CMK (cell line): ENCODE measurements at regions not wholly inside any gene's neighbourhood (a gene's known extent, or its start where the extent isn't known, plus 50 kb on each side); places are given as distances from the start of the nearest gene placed in this dataset.
"Not testable (repeated sequence)": the region's sequence is repeated elsewhere in the genome, so short reads cannot be mapped to it uniquely, and the experiment has no call there.

Experiments used
- DNase-seq: peaks from one replicate; pipeline ENCODE4 v3.0.0-alpha.2; 2010; ENCODE audit warnings: low read depth

GRCh38 chr2:56806924-56807323, 623.1 kb downstream of the CCDC85A start:
- no peak for DNase-seq

DNA sequence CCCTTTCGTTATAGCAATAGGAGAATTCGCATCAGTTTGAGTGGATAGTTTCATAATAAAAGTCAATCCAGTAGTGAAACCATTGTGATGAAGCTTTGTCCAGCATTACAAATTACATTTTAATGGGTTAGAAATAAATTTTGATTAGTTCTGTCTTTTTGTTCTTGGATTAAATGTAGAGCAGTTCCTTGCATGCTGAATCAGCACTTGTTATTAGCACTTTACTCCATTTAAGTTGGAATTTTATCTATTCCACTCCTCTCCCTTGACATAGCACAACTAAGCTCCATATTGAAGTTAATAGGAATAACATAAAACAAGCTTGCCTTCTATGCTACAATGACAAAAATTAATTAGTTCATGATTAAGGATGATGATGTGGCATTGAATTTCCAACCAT, 624.1 kb downstream of the CCDC85A start:
- no peak for DNase-seq

- no peak for DNase-seq
Observed at GRCh38 chr2:56811401-56811800, 627.6 kb downstream of the CCDC85A start.

DNA sequence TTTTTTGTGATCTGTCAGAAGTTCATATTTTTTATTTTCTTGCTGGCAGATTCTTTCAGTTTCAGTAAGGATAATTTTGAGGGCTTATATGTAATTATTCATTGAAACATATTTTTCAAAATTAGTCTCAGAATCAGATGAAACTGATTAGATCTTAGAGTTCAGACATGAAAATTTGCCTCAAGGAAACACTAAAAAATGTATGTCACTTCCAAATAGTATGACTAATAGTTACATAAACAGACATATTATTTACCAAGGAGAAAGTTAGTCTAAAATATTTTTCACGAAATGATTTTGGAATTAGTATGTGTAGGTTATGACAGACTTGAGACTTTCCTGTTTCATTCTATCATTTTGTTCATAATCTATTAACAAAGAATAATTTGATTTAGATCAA, 628.6 kb downstream of the CCDC85A start:
- no peak for DNase-seq

GRCh38 chr2:56813490-56813889, 629.7 kb downstream of the CCDC85A start:
- no peak for DNase-seq

DNA sequence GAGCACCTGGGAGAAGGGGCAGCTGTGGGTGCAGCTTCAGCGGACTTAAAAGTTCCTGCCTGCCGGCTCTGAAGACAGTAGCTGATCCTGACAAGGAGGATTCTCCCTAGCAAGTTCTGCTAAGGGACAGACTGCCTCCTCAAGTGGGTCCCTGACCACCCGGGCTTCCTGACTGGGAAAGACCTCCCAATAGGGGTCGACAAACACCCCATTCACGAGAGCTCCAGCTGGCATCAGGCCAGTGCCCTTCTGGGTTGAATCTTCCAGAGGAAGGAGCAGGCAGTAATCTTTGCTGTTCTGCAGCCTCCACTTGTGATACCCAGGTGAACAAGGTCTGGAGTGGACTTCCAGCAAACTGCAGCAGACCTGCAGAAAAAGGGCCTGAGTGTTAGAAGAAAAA, 632.9 kb downstream of the CCDC85A start:
- DNase-seq: no peak

- DNase-seq: no peak
Observed at GRCh38 chr2:56831780-56832179, 648.0 kb downstream of the CCDC85A start.

- no peak for DNase-seq
Observed at GRCh38 chr2:56834686-56835085, 650.9 kb downstream of the CCDC85A start.

- not testable (repeated sequence) for DNase-seq
Observed at GRCh38 chr2:56840009-56840408, 656.2 kb downstream of the CCDC85A start.

- no peak for DNase-seq
Observed at GRCh38 chr2:56860991-56861390, 677.2 kb downstream of the CCDC85A start.

- no peak for DNase-seq
Observed at GRCh38 chr2:56871644-56872043, 687.9 kb downstream of the CCDC85A start.

DNA sequence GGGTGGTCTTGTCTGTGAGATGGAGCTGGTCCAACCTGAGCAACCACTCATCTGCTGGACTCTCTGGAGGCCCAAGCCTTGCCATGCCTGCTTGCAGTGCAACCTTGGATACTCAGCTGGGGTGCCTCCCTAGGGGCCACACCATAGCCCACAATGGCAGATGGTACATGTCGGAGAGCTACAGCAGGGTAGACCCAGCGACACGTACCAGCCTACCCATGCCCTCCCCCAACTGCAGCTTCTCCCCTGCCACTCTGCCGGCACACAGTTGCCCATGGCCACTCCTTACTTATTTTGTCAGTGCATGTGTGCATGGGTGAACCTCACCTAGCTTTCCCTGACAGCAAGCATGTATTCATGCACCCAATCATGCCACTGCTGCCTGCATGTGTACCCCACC, 690.9 kb downstream of the CCDC85A start:
- no peak for DNase-seq

GRCh38 chr2:56889738-56890137, 705.9 kb downstream of the CCDC85A start:
- no peak for DNase-seq

DNA sequence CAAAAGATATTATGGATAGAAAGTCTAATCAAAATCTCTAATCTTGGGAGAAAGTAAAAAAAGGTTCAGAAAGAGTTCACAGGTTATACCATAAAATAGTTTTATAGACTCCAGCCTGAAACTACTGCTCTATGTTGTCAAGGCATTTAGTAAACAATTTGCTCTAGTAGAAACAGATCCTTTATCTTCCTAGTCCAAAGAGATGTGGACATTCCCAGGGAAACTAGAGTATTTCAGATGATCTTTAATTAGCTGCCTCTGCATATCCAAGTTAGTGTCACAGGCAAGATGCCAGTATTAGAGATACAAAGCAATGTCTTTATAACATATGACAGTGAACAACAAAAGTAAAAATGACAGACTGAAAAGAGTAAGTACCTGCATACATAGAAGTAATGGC, 708.6 kb downstream of the CCDC85A start:
- DNase-seq: no peak

DNA sequence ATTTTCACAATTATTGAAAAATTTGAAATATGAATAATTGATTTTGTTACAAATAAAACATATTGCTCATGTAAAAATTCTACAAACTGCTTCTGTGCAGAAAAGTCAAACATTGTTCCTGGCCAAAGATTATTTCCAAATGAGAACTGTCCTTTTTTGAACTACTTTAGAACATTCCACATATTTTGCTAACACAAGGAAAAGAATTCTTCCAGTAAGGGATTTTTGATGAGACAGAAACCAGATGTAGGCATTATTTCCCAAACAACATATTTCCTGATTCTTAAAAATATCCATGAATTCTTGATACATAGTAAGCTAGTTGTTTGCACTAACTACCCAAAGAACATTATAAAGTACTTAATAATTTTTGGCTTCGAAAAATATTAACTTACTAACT, 715.2 kb downstream of the CCDC85A start:
- DNase-seq: no peak

DNA sequence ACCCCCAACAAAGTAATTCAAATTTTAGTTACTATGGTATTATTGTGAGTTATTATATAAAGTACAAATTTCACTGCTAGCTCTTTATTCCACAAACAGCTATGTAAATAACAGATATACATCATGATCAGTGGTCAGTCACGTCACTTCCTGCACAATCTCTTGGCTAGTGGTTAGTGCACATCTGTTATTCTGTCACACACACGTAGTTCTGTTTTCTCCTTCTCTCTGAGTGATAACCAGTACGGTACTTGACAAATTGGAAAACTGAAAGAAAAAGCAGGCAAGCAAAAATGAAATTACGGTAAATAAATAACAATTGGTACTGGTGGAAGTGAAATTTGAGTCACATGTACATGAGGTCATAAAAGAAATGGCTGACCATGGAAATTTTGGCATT, 728.7 kb downstream of the CCDC85A start:
- no peak for DNase-seq

GRCh38 chr2:56918790-56919189, 735.0 kb downstream of the CCDC85A start:
- no peak for DNase-seq

DNA sequence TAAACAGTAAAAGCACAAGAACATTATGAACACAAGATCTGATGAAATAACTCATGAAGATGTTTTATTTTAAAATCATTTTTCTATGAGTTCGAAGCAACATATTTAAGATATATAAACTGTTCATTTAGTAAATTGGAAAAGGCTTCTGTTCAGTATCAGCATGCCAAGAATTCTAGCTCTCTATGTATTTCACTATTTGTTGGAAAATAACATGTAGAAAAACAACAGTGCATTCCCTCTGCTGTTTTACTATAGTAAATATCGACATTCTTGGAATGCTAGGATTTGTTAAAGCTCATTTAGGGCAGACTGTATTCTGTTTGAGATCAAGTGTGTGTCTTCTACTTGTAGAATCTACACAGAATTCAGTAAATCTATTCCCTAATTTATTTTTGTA, 750.2 kb downstream of the CCDC85A start:
- DNase-seq: no peak

DNA sequence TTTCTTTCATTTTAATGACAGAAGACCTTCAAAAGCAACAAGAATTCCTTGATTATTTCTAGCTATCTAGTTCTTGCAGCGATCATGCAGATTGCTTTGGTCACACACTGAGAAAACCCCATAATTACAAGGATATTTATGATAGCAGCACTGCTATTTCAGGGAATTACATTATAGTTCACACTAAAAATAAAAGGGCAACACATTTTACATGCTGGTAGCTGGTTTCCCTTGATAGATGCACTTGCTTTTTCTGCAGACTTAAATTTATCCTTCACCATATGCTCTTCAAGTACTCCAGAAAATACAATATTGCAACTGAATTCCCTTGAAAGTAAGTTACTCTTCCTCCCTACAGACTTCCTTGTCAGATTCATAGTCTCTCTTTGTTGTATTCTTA, 751.1 kb downstream of the CCDC85A start:
- no peak for DNase-seq

DNA sequence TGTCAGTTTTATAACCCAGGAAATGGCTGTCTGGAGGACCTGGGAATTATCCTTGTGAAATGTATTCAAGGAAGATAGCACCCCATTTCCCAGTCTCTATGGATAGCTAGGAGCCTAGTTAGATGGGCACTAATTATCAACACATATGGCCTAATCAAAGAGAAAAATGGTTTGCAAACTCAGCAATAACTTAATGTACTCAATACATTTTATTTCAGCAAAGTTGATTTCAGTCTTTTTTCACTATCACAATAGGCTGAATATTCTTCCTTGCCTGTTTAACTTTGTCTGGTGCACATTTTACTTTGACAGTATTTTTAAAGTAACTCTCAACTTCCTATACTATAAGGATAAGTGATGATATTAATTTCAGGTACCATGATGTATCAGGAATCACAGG, 756.3 kb downstream of the CCDC85A start:
- DNase-seq: no peak

- no peak for DNase-seq
Observed at GRCh38 chr2:56952871-56953270, 769.1 kb downstream of the CCDC85A start.

GRCh38 chr2:56960581-56960980, 776.8 kb downstream of the CCDC85A start:
- DNase-seq: no peak

GRCh38 chr2:56962673-56963072, 778.9 kb downstream of the CCDC85A start:
- no peak for DNase-seq

DNA sequence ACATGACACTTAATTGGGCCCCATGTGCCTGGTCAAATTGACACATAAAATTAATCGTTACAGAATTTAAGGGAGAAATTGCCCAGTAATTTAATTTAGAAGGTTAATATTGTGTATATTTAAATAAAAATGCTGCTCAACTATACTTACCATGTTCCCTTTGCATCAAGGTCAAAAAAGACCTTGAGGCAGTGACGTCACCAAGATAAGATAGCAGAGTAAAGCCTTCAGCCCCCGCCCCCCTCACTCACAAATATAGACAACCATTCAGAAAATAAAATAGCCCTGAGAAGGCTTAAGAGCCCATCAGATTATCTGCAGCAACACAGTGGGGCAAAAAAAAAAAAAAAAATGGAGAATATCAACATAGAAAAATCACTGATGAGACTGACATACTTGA, 785.7 kb downstream of the CCDC85A start:
- no peak for DNase-seq

DNA sequence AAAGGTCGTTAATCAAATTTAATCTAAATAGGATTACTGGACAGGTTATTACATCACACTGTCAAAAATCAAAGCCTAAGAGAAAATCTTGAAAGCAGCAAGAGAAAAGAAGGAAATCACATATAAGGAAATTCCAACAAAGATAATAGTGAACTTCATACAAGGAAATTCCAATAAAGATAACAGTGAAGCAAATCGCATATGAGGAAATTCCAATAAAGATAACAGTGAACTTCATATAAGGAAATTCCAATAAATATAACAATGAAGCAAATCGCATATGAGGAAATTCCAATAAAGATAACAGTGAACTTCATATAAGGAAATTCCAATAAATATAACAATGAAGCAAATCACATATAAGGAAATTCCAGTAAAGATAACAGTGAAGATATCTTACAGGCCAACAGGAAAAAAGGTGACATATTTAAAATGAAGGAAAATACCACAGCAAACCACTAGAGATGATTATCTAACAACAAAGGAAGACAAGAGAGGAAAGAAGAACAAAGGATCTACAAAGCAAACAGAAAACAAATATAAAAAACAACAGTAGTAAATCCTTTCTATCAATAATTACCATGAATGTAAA, 787.7 kb downstream of the CCDC85A start:
- no peak for DNase-seq
